ENCODE measurements at regions not wholly inside any gene's neighbourhood (a gene's known extent, or its start where the extent isn't known, plus 50 kb on each side); places are given as distances from the start of the nearest gene placed in this dataset.

DNA sequence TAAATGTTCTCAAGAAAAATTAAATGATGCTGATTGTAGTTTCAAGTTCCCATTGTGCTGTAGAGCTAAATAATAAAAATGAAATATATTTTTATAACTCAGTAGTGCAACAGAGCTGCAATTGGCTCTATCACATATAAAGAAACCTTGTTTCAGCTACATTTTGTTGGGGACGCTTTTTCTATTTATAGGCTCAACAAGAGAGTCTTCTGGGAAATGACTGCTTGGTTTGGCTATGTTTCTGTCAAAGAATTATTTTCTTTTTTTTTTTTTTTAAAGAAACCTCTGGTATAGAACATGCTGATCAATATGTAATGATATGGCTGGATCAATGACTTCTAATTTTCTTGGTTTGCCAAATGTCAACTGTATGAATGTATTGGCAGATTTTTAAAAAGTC lies 76.5 kb downstream of the OTOL1 start:
- Mint-ChIP-seq H3K4me1 (peaks cover 26% of the 10 kb centered on the region), H3K36me3 (ENCODE audit: low read depth) (no peaks in the 10 kb centered on the region), H3K27me3 (ENCODE audit: low read depth) (no peaks in the 10 kb centered on the region), H3K27ac (ENCODE audit: unreplicated experiment) (no peak overlapping the region), H3K9me3 (no peaks in the 10 kb centered on the region), H3K4me3 (no peak overlapping the region)
- DNase-seq (ENCODE audit: low read depth, low spot score): no peak
- TF ChIP-seq, protein P1, sequence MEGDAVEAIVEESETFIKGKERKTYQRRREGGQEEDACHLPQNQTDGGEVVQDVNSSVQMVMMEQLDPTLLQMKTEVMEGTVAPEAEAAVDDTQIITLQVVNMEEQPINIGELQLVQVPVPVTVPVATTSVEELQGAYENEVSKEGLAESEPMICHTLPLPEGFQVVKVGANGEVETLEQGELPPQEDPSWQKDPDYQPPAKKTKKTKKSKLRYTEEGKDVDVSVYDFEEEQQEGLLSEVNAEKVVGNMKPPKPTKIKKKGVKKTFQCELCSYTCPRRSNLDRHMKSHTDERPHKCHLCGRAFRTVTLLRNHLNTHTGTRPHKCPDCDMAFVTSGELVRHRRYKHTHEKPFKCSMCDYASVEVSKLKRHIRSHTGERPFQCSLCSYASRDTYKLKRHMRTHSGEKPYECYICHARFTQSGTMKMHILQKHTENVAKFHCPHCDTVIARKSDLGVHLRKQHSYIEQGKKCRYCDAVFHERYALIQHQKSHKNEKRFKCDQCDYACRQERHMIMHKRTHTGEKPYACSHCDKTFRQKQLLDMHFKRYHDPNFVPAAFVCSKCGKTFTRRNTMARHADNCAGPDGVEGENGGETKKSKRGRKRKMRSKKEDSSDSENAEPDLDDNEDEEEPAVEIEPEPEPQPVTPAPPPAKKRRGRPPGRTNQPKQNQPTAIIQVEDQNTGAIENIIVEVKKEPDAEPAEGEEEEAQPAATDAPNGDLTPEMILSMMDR (conservative IDR thresholded peaks at IDR 0.05): no peak

DNA sequence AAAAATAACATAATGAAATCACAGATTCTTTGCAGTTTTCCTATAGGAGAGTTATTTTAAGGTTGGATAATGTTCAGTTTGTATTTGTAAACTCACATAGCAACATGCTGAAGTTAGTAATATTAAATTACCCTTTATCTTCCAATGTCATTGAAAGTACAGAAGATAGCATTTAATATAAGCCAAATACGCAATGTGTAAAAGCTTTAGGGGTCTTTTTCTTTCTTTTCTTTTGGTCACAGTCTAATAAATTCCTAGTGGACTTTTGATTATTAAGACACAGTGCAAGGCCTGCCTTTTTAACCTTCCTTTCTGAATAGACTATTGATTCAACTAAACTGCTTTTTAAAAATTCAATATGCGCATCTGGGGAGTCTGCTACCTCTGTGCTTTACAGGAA lies 79.3 kb downstream of the OTOL1 start:
- DNase-seq (ENCODE audit: low read depth, low spot score): no peak
- Mint-ChIP-seq H3K36me3 (ENCODE audit: low read depth) (no peaks in the 10 kb centered on the region), H3K27me3 (ENCODE audit: low read depth) (no peaks in the 10 kb centered on the region)

DNA sequence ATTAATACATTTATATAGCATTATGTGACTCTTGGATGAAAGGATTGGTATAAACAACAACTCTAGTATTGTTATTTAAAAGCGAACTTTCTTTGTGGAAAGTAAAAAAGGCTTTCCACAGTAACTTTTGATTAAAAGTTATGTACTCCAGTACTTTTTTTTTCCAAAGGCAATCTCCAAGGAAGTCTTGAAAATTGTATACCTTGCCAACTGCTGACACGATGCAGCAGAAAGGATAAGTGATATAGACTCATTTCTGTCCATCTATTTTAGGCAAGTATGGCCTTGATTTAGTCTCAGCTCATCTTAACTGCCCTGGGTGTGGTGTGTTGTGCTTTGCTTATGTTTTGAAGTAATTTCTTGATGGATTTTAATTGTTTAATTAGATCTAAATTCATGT lies 79.7 kb downstream of the OTOL1 start:
- TF ChIP-seq, protein P1 (conservative IDR thresholded peaks at IDR 0.05): no peak
- no peak for DNase-seq (ENCODE audit: low read depth, low spot score)
- no peak overlapping the region for H3K4me3 Mint-ChIP-seq
- peaks cover 38% of the 10 kb centered on the region for H3K4me1 Mint-ChIP-seq
- H3K36me3 Mint-ChIP-seq (ENCODE audit: low read depth): no peaks in the 10 kb centered on the region
- H3K27ac Mint-ChIP-seq (ENCODE audit: unreplicated experiment): no peak overlapping the region
- H3K9me3 Mint-ChIP-seq: no peaks in the 10 kb centered on the region
- H3K27me3 Mint-ChIP-seq (ENCODE audit: low read depth): no peaks in the 10 kb centered on the region

More for the DNA sequence above, 79.3 kb downstream of the OTOL1 start:
- Mint-ChIP-seq H3K4me1 (peaks cover 35% of the 10 kb centered on the region), H3K27ac (ENCODE audit: unreplicated experiment) (no peak overlapping the region), H3K9me3 (no peaks in the 10 kb centered on the region), H3K4me3 (no peak overlapping the region)
- TF ChIP-seq, protein P1 (conservative IDR thresholded peaks at IDR 0.05): no peak

DNA sequence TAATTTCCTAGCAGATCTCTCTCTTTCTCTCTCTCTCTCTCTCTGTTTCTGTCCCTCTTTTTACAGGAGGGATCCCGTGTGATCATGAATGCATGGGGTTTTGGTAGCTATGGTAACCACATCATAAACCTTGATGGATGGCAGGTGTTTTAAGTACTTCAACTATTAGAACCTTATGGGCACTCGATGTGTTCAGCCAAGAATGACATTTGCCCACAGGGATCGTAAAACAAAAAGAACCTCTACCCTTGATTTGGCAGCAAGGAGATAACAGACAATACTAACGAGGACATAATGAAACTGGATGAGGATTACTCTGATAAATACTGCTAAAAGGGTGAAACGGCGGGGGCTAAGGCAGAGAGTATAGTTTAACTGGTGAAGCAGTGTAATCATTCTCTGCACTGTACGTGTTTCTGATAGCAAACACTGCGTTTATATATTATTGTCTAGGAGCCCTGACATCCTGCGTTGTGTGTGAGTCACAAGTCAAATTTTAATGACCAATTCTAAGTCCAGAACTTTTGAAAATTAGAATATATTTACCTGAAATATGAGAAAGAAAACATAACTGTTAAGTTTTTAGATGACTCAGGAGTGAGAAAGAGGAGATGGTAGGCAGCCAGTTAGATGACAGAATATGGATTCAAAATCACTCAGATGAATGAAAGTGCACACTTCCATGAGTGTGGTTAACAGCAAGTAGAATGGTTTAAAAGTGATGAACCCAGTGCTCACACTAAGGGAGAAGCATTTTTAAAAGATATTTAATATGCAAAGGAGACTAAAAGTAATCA lies 80.3 kb downstream of the OTOL1 start:
- H3K27me3 Mint-ChIP-seq (ENCODE audit: low read depth): no peaks in the 10 kb centered on the region
- no peak for DNase-seq (ENCODE audit: low read depth, low spot score)
- TF ChIP-seq, protein P1 (conservative IDR thresholded peaks at IDR 0.05): no peak
- no peak overlapping the region for H3K27ac Mint-ChIP-seq (ENCODE audit: unreplicated experiment)
- no peaks in the 10 kb centered on the region for H3K9me3 Mint-ChIP-seq
- no peaks in the 10 kb centered on the region for H3K36me3 Mint-ChIP-seq (ENCODE audit: low read depth)
- no peak overlapping the region for H3K4me3 Mint-ChIP-seq
- H3K4me1 Mint-ChIP-seq: peaks cover 38% of the 10 kb centered on the region

DNA sequence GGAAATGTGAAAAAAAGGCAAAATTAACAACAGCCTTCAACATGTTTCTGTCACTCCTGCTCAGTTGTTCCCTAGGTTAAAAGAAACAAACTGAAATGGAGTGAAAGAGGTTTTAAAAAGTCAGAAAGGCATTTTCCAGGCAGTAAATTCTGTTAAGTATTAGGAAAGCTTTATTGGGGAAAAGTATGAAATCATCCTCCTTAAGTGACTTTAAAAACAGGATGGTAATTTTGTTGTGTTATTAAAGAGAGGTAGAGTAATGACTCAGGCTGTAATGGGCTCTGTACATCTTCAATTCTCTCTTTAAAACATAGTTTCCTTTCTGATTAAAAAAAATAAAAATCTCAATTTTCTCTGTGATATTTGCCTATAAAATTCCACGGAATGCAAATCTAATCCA lies 81.1 kb downstream of the OTOL1 start:
- no peaks in the 10 kb centered on the region for H3K9me3 Mint-ChIP-seq
- H3K27ac Mint-ChIP-seq (ENCODE audit: unreplicated experiment): no peak overlapping the region
- H3K4me3 Mint-ChIP-seq: no peak overlapping the region
- no peaks in the 10 kb centered on the region for H3K36me3 Mint-ChIP-seq (ENCODE audit: low read depth)
- no peak for DNase-seq (ENCODE audit: low read depth, low spot score)
- peaks cover 38% of the 10 kb centered on the region for H3K4me1 Mint-ChIP-seq
- H3K27me3 Mint-ChIP-seq (ENCODE audit: low read depth): no peaks in the 10 kb centered on the region
- TF ChIP-seq, protein P1 (conservative IDR thresholded peaks at IDR 0.05): no peak

All from neural crest cell (in vitro differentiated cells).